HUDEP-2 (cell line): ENCODE measurements at regions not wholly inside any gene's neighbourhood (a gene's known extent, or its start where the extent isn't known, plus 50 kb on each side); places are given as distances from the start of the nearest gene placed in this dataset.
"Not testable (repeated sequence)": the region's sequence is repeated elsewhere in the genome, so short reads cannot be mapped to it uniquely, and the experiment has no call there.

Experiments used
- DNase-seq, 76 experiments: peaks; one replicate each; lab custom pipeline; 2025; ENCODE audit not compliant: unreplicated experiment in 76 of 76; lab: John Stamatoyannopoulos, UW

GRCh38 chr4:155592179-155592937 is 74.3 kb upstream of the GUCY1A1 start:
- no peak for DNase-seq

GRCh38 chr4:155591738-155592143 is 74.9 kb upstream of the GUCY1A1 start:
- no peak for DNase-seq

- DNase-seq = no peak
Measured at GRCh38 chr4:155590796-155591585, 75.7 kb upstream of the GUCY1A1 start.

GRCh38 chr4:155588437-155588836 is 78.2 kb upstream of the GUCY1A1 start:
- DNase-seq = no peak

- DNase-seq = no peak
Measured at GRCh38 chr4:155587766-155588165, 78.9 kb upstream of the GUCY1A1 start.

GRCh38 chr4:155582971-155583437 is 83.6 kb upstream of the GUCY1A1 start:
- no peak for DNase-seq

- DNase-seq = no peak
Measured at GRCh38 chr4:155582041-155582440, 84.6 kb upstream of the GUCY1A1 start.

- no peak for DNase-seq
Measured at GRCh38 chr4:155578726-155579370, 87.8 kb upstream of the GUCY1A1 start.

GRCh38 chr4:155578219-155578618 is 88.4 kb upstream of the GUCY1A1 start:
- no peak for DNase-seq

GRCh38 chr4:155574329-155574728 is 92.3 kb upstream of the GUCY1A1 start:
- not testable (repeated sequence) for DNase-seq

- no peak for DNase-seq
Measured at GRCh38 chr4:155573126-155573525, 93.5 kb upstream of the GUCY1A1 start.

GRCh38 chr4:155572106-155572703 is 94.4 kb upstream of the GUCY1A1 start:
- no peak for DNase-seq

GRCh38 chr4:155571184-155571944 is 95.3 kb upstream of the GUCY1A1 start:
- no peak for DNase-seq

- DNase-seq = no peak
Measured at GRCh38 chr4:155570661-155571060, 96.0 kb upstream of the GUCY1A1 start.

- DNase-seq = no peak
Measured at GRCh38 chr4:155569960-155570515, 96.6 kb upstream of the GUCY1A1 start.

GRCh38 chr4:155569471-155569870 is 97.2 kb upstream of the GUCY1A1 start:
- DNase-seq = no peak

GRCh38 chr4:155568641-155569220 is 97.9 kb upstream of the GUCY1A1 start:
- DNase-seq = no peak

- no peak for DNase-seq
Measured at GRCh38 chr4:155566354-155566753, 100.3 kb upstream of the GUCY1A1 start.

GRCh38 chr4:155565776-155566175 is 100.9 kb upstream of the GUCY1A1 start:
- no peak for DNase-seq

GRCh38 chr4:155565330-155565729 is 101.3 kb upstream of the GUCY1A1 start:
- no peak for DNase-seq
